Duodenal mucosa (tissue), 2 donors: ENCODE measurements at regions not wholly inside any gene's neighbourhood (a gene's known extent, or its start where the extent isn't known, plus 50 kb on each side); places are given as distances from the start of the nearest gene placed in this dataset.

Experiments
- H3K27ac ChIP-seq: one replicate; pipeline ENCODE4 v1.7.0; 2013; ENCODE audit warnings: low read depth, low read length
- H3K27me3 ChIP-seq, 2 donors: one replicate each; pipeline ENCODE4 v1.7.0; 2013; ENCODE audit warnings: low read length in 2 of 2, control low read depth in 1 of 2; ENCODE audit not compliant: insufficient read depth in 2 of 2, control insufficient read depth in 1 of 2
- H3K36me3 ChIP-seq, 2 donors: one replicate each; pipeline ENCODE4 v1.7.0; 2013; ENCODE audit warnings: low read length in 2 of 2, control low read depth in 1 of 2; ENCODE audit not compliant: insufficient read depth in 2 of 2, control insufficient read depth in 1 of 2
- H3K4me1 ChIP-seq, 2 donors: one replicate each; pipeline ENCODE4 v1.7.0; 2013; ENCODE audit warnings: low read length in 2 of 2, control low read depth in 1 of 2; ENCODE audit not compliant: insufficient read depth in 2 of 2, control insufficient read depth in 1 of 2
- H3K4me3 ChIP-seq, 2 donors: one replicate each; pipeline ENCODE4 v1.7.0; 2013; ENCODE audit warnings: low read length in 2 of 2, low read depth in 1 of 2
- H3K9ac ChIP-seq, 2 donors: one replicate each; pipeline ENCODE4 v1.7.0; 2013; ENCODE audit warnings: low read length in 2 of 2, low read depth in 1 of 2
- H3K9me3 ChIP-seq, 2 donors: one replicate each; pipeline ENCODE4 v1.7.0; 2013; ENCODE audit warnings: low read length in 2 of 2, control low read depth in 1 of 2; ENCODE audit not compliant: control insufficient read depth in 1 of 2

- Histone ChIP-seq H3K27ac (no peak overlapping the region), H3K36me3 (no peaks in the 10 kb centered on the region), H3K4me3 (no peak overlapping the region), H3K9ac (no peak overlapping the region), H3K4me1 (no peaks in the 10 kb centered on the region), H3K9me3 (no peaks in the 10 kb centered on the region), H3K27me3 (no peaks in the 10 kb centered on the region)
These were observed 800.9 kb downstream of the NLGN4Y start for GRCh38 chrY:15325201-15325600.

- Histone ChIP-seq H3K4me3 (no peak overlapping the region), H3K4me1 (no peaks in the 10 kb centered on the region), H3K27me3 (no peaks in the 10 kb centered on the region), H3K36me3 (no peaks in the 10 kb centered on the region), H3K27ac (no peak overlapping the region), H3K9ac (no peak overlapping the region), H3K9me3 (no peaks in the 10 kb centered on the region)
These were observed 802.3 kb downstream of the NLGN4Y start for GRCh38 chrY:15326673-15327072.

GRCh38 chrY:15328848-15329247 lies 804.5 kb downstream of the NLGN4Y start:
- no peaks in the 10 kb centered on the region for H3K4me1 ChIP-seq

GRCh38 chrY:15343522-15343921 lies 819.2 kb downstream of the NLGN4Y start:
- H3K27ac ChIP-seq, result no peak overlapping the region
- no peaks in the 10 kb centered on the region for H3K4me1 ChIP-seq
- no peaks in the 10 kb centered on the region for H3K9me3 ChIP-seq
- no peak overlapping the region for H3K4me3 ChIP-seq
- H3K27me3 ChIP-seq, result no peaks in the 10 kb centered on the region
- H3K36me3 ChIP-seq, result no peaks in the 10 kb centered on the region
- H3K9ac ChIP-seq, result no peak overlapping the region

More at GRCh38 chrY:15328848-15329247, 804.5 kb downstream of the NLGN4Y start:
- Histone ChIP-seq H3K9me3 (no peaks in the 10 kb centered on the region), H3K9ac (no peak overlapping the region), H3K27ac (no peak overlapping the region), H3K27me3 (no peaks in the 10 kb centered on the region), H3K4me3 (no peak overlapping the region), H3K36me3 (no peaks in the 10 kb centered on the region)

- no peaks in the 10 kb centered on the region for H3K9me3 ChIP-seq
- no peak overlapping the region for H3K9ac ChIP-seq
- no peak overlapping the region for H3K27ac ChIP-seq
- no peaks in the 10 kb centered on the region for H3K27me3 ChIP-seq
- H3K4me1 ChIP-seq, result no peaks in the 10 kb centered on the region
- no peaks in the 10 kb centered on the region for H3K36me3 ChIP-seq
- no peak overlapping the region for H3K4me3 ChIP-seq
These were observed 821.3 kb downstream of the NLGN4Y start for GRCh38 chrY:15345471-15346155.

GRCh38 chrY:15349351-15349750 lies 825.0 kb downstream of the NLGN4Y start:
- H3K36me3 ChIP-seq, result no peaks in the 10 kb centered on the region
- H3K27me3 ChIP-seq, result no peaks in the 10 kb centered on the region
- no peak overlapping the region for H3K27ac ChIP-seq
- no peaks in the 10 kb centered on the region for H3K4me1 ChIP-seq
- H3K4me3 ChIP-seq, result no peak overlapping the region
- no peaks in the 10 kb centered on the region for H3K9me3 ChIP-seq
- H3K9ac ChIP-seq, result no peak overlapping the region

GRCh38 chrY:15355321-15355720 lies 831.0 kb downstream of the NLGN4Y start:
- Histone ChIP-seq H3K9ac (no peak overlapping the region), H3K9me3 (no peaks in the 10 kb centered on the region), H3K27me3 (no peaks in the 10 kb centered on the region), H3K4me3 (no peak overlapping the region), H3K27ac (no peak overlapping the region), H3K36me3 (no peaks in the 10 kb centered on the region), H3K4me1 (no peaks in the 10 kb centered on the region)

GRCh38 chrY:15360471-15360870 lies 836.1 kb downstream of the NLGN4Y start:
- Histone ChIP-seq H3K4me1 (no peaks in the 10 kb centered on the region), H3K9ac (no peak overlapping the region), H3K36me3 (no peaks in the 10 kb centered on the region), H3K27me3 (no peaks in the 10 kb centered on the region), H3K9me3 (no peaks in the 10 kb centered on the region), H3K27ac (no peak overlapping the region), H3K4me3 (no peak overlapping the region)

- no peak overlapping the region for H3K4me3 ChIP-seq
- H3K4me1 ChIP-seq, result no peaks in the 10 kb centered on the region
- no peak overlapping the region for H3K27ac ChIP-seq
- H3K9me3 ChIP-seq, result no peaks in the 10 kb centered on the region
- no peaks in the 10 kb centered on the region for H3K27me3 ChIP-seq
- no peak overlapping the region for H3K9ac ChIP-seq
- no peaks in the 10 kb centered on the region for H3K36me3 ChIP-seq
These were observed 840.7 kb downstream of the NLGN4Y start for GRCh38 chrY:15364996-15365395.

GRCh38 chrY:15368786-15369185 lies 844.5 kb downstream of the NLGN4Y start:
- H3K36me3 ChIP-seq, result no peaks in the 10 kb centered on the region
- H3K4me3 ChIP-seq, result no peak overlapping the region
- no peaks in the 10 kb centered on the region for H3K4me1 ChIP-seq
- no peaks in the 10 kb centered on the region for H3K9me3 ChIP-seq
- no peak overlapping the region for H3K27ac ChIP-seq
- no peaks in the 10 kb centered on the region for H3K27me3 ChIP-seq
- H3K9ac ChIP-seq, result no peak overlapping the region

GRCh38 chrY:15385178-15385577 lies 860.8 kb downstream of the NLGN4Y start:
- Histone ChIP-seq H3K27me3 (no peaks in the 10 kb centered on the region), H3K27ac (no peak overlapping the region), H3K9me3 (no peaks in the 10 kb centered on the region), H3K4me3 (no peak overlapping the region), H3K4me1 (no peaks in the 10 kb centered on the region), H3K9ac (no peak overlapping the region), H3K36me3 (no peaks in the 10 kb centered on the region)
